GM12874 (cell line): ENCODE measurements at regions not wholly inside any gene's neighbourhood (a gene's known extent, or its start where the extent isn't known, plus 50 kb on each side); places are given as distances from the start of the nearest gene placed in this dataset.

Experiments used
- CTCF ChIP-seq: IDR thresholded peaks from 2 replicates; pipeline ENCODE4 v1.5.1; 2011; ENCODE audit warnings: low read depth, mild to moderate bottlenecking, control low read depth, low read length, moderate library complexity; ENCODE audit not compliant: insufficient read depth

- TF ChIP-seq CTCF: no peak
These were observed 245.7 kb upstream of the PTBP2 start for GRCh38 chr1:96475903-96476302.

GRCh38 chr1:96478228-96478627, 243.4 kb upstream of the PTBP2 start:
- TF ChIP-seq CTCF: no peak

GRCh38 chr1:96481409-96481808, 240.2 kb upstream of the PTBP2 start:
- no peak for TF ChIP-seq CTCF

GRCh38 chr1:96482616-96483015, 239.0 kb upstream of the PTBP2 start:
- no peak for TF ChIP-seq CTCF

GRCh38 chr1:96487394-96487793, 234.2 kb upstream of the PTBP2 start:
- TF ChIP-seq CTCF: no peak

GRCh38 chr1:96487971-96488370, 233.6 kb upstream of the PTBP2 start:
- TF ChIP-seq CTCF: no peak

GRCh38 chr1:96488777-96489176, 232.8 kb upstream of the PTBP2 start:
- TF ChIP-seq CTCF: no peak

- TF ChIP-seq CTCF: no peak
These were observed 229.3 kb upstream of the PTBP2 start for GRCh38 chr1:96492236-96492635.
